ENCODE measurements at regions not wholly inside any gene's neighbourhood (a gene's known extent, or its start where the extent isn't known, plus 50 kb on each side); places are given as distances from the start of the nearest gene placed in this dataset.

GRCh38 chr3:156764751-156765150 lies 61.4 kb upstream of the LEKR1 start:
- no peak for DNase-seq (ENCODE audit: low read depth)
- H3K4me3 ChIP-seq (ENCODE audit: low read depth, low read length), result no peak overlapping the region
- no peak for TF ChIP-seq CTCF (conservative IDR thresholded peaks at IDR 0.05; ENCODE audit: low read depth, low read length)

GRCh38 chr3:156768390-156768789 lies 57.8 kb upstream of the LEKR1 start:
- TF ChIP-seq CTCF (conservative IDR thresholded peaks at IDR 0.05; ENCODE audit: low read depth, low read length), result no peak
- DNase-seq (ENCODE audit: low read depth), result no peak
- H3K4me3 ChIP-seq (ENCODE audit: low read depth, low read length), result no peak overlapping the region

DNA sequence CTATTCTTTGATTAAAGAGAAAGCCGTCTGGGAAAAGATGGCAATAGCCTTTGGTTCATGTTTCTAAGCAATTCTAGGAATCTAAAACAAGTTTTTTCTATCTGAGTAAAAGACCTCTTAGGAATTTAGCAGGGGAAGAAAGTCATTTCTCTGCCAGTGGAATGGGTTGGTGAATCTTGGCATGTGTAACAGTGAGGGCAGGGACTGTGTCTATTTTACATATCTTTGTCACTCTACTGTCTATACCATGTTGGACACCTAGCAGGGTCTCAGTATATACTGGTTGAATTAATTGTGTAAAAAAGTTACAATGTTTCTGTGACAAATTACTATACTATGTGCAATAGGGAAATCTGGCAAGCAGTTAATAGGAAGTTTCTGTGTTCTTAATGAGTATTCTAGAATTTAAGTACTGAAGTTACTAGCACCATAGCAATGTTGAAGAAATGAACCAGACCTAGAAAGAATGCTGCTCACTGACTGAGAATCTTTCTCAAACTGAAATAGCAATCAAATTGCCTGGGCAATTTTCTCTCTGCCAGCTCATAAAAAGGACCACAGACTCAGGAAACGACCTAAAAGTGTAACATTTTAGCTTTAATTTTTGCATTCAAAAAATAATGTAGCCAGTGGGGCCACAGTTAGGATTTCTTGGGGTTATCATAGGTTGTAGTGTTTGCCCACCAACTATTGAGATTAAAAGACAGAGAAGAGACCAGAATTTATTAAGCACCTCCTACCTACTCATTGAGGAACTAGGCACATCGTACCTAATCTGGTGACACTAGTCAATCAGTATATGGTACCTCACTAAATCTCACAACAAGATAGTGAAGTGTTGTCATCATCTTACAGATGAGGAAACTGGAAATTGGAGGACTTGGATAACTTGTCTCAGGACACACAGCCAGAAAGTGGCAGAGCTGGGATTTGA lies 56.2 kb upstream of the LEKR1 start:
- no peak overlapping the region for H3K4me3 ChIP-seq (ENCODE audit: low read depth, low read length)
- no peak for DNase-seq (ENCODE audit: low read depth)
- no peak for TF ChIP-seq CTCF (conservative IDR thresholded peaks at IDR 0.05; ENCODE audit: low read depth, low read length)

GRCh38 chr3:156770699-156771414 lies 55.3 kb upstream of the LEKR1 start:
- TF ChIP-seq CTCF (conservative IDR thresholded peaks at IDR 0.05; ENCODE audit: low read depth, low read length), result no peak
- DNase-seq (ENCODE audit: low read depth), result no peak

GRCh38 chr3:156772588-156773206 lies 53.5 kb upstream of the LEKR1 start:
- TF ChIP-seq CTCF (conservative IDR thresholded peaks at IDR 0.05; ENCODE audit: low read depth, low read length), result no peak
- no peak overlapping the region for H3K4me3 ChIP-seq (ENCODE audit: low read depth, low read length)
- DNase-seq (ENCODE audit: low read depth), result peak; percentile 38

More at GRCh38 chr3:156770699-156771414, 55.3 kb upstream of the LEKR1 start:
- H3K4me3 ChIP-seq (ENCODE audit: low read depth, low read length), result no peak overlapping the region

- H3K4me3 ChIP-seq (ENCODE audit: low read depth, low read length), result no peak overlapping the region
- no peak for DNase-seq (ENCODE audit: low read depth)
- TF ChIP-seq CTCF (conservative IDR thresholded peaks at IDR 0.05; ENCODE audit: low read depth, low read length), result no peak
These were observed 50.1 kb upstream of the LEKR1 start for GRCh38 chr3:156776031-156776430.

Measured in choroid plexus epithelial cell (primary cell).